Aorta (tissue), 5 donors: ENCODE measurements at regions not wholly inside any gene's neighbourhood (a gene's known extent, or its start where the extent isn't known, plus 50 kb on each side); places are given as distances from the start of the nearest gene placed in this dataset.

Experiments
- ATAC-seq: fragments of 200-7000 bp; cut with Tn5 transposase; one replicate; pipeline ENCODE4 v1.9.1; 2022; ENCODE audit warnings: moderate library complexity; ENCODE audit not compliant: low FRiP score
- DNase-seq, 2 donors: peaks; one replicate each; pipeline ENCODE4 v3.0.0-alpha.2; 2020
- H3K27ac ChIP-seq, 2 donors: one replicate each; pipeline ENCODE4 v1.5.1; 2013; ENCODE audit warnings: low read length in 2 of 2, mild to moderate bottlenecking in 2 of 2, moderate library complexity in 2 of 2, control low read depth in 1 of 2, inconsistent platforms in 1 of 2, low read depth in 1 of 2
- H3K27me3 ChIP-seq, 2 donors: one replicate each; pipeline ENCODE4 v1.6.1; 2013; ENCODE audit warnings: control low read depth in 1 of 2, low read length in 1 of 2, mild to moderate bottlenecking in 1 of 2, moderate library complexity in 1 of 2; ENCODE audit not compliant: insufficient read depth in 2 of 2, control insufficient read depth in 1 of 2
- H3K36me3 ChIP-seq, 2 donors: one replicate each; pipeline ENCODE4 v1.6.1; 2013; ENCODE audit warnings: control low read depth in 1 of 2, low read length in 1 of 2, mild to moderate bottlenecking in 1 of 2; ENCODE audit not compliant: insufficient read depth in 2 of 2, control insufficient read depth in 1 of 2
- H3K4me1 ChIP-seq, 2 donors: one replicate each; pipeline ENCODE4 v1.6.1; 2013; ENCODE audit warnings: low read length in 2 of 2, control low read depth in 1 of 2, mild to moderate bottlenecking in 1 of 2, moderate library complexity in 1 of 2; ENCODE audit not compliant: insufficient read depth in 2 of 2, control insufficient read depth in 1 of 2
- H3K4me3 ChIP-seq, 2 donors: one replicate each; pipeline ENCODE4 v1.5.1; 2013; ENCODE audit warnings: low read length in 2 of 2, control low read depth in 1 of 2, mild to moderate bottlenecking in 1 of 2
- H3K9me3 ChIP-seq: one replicate; pipeline ENCODE4 v1.6.1; 2013; ENCODE audit warnings: mild to moderate bottlenecking, low read length; ENCODE audit not compliant: control insufficient read depth
- WGBS, 2 donors: extraction: QIAGEN DNeasy Blood & Tissue Kit; methylation state at CpG; one replicate each; pipeline ENCODE4 v1.1.7; 2013; 5-methylcytosine and 5-hydroxymethylcytosine counted together
- intact Hi-C, 2 donors: fragments of 100-400 bp; cut with DNase I; formaldehyde crosslinking; loops; one replicate each; pipeline versions ENCODE4 v1.14.2 to v1.15.0; 2022
- donor health status: healthy with polysubstance abuse.
- donor health status: Bipolar disorder and iron deficiency.
- donor health status: DM: no; HTN: no; CAD: no.
- donor health status: DM: no; HTN: no; CAD: no.
- donor health status: DM: yes; HTN: yes; CAD: no.

DNA sequence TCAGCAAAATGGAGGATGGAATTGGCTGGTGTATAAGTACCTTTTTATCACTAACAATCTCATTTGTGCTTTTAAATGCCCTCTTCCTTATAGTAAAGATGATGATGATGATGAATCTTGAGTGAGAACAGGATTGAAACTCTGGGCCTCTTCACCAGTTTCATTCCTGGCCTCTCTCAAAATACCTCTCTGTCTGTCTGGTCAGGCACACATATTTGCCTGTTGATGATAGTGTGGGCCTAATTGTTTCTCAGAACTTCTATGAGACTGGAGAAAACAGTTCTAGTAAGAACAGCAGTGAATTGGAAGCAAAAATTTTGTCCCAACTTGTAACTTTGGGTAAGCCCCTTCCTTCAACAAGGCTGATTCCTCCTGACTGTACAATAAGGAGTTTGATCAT, 94.4 kb upstream of the RGS4 start:
- ATAC-seq = no peak
- no peaks in the 10 kb centered on the region for H3K36me3 ChIP-seq
- H3K4me1 ChIP-seq = no peaks in the 10 kb centered on the region
- H3K27me3 ChIP-seq = no peaks in the 10 kb centered on the region
- H3K27ac ChIP-seq = no peak overlapping the region
- intact Hi-C loops = no loop called here
- H3K4me3 ChIP-seq = no peak overlapping the region
- DNase-seq = no peak
- H3K9me3 ChIP-seq = no peaks in the 10 kb centered on the region

DNA sequence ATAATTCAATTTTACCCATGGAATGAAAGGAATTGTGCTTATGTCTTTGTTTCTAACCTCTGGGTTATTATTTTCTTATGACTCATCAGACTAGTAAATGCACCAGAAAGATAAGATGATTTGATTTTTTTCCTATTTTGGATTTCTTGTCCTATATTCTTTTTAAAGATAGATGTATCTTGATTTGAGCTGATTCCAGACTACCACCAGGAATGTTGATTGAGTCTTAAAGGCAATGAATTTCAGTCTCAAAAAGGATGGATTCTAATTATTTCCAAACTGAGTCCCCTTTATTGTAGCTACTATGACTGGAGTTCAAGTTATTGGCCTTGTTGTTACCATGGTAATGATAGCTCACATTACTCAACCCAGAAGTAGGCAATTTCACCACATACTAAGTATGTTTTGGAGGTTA, 95.8 kb upstream of the RGS4 start:
- Histone ChIP-seq H3K9me3 (no peaks in the 10 kb centered on the region), H3K27me3 (no peaks in the 10 kb centered on the region), H3K27ac (no peak overlapping the region), H3K36me3 (no peaks in the 10 kb centered on the region), H3K4me3 (no peak overlapping the region), H3K4me1 (no peaks in the 10 kb centered on the region)
- intact Hi-C loops = no loop called here
- ATAC-seq (no peak), DNase-seq (no peak)

DNA sequence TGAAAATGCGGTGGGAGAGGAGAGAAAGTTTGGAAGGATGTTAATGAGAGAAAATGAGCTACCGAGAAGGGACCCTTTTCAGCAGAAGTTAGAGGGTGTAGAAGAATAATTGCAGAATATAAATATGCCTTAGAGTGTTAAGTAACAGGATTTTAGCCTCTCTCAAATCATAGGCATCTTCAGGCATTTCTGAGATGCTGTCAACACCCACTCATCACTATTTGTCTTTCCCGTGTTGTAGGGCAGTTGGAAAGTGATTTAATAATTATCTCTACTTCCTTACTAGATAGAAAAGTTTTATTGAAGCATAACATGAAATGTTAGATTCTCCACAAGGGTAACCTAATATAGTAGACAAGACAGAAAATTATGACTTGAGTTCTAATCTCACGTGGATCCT, 96.4 kb upstream of the RGS4 start:
- 76 to 78% methylated on average over 4 of the region's 4 CpGs for WGBS, 2 donors
- no peak overlapping the region for H3K27ac ChIP-seq
- no peaks in the 10 kb centered on the region for H3K36me3 ChIP-seq
- H3K4me1 ChIP-seq = no peaks in the 10 kb centered on the region
- H3K9me3 ChIP-seq = no peaks in the 10 kb centered on the region
- intact Hi-C loops = no loop called here
- ATAC-seq (no peak), DNase-seq (no peak)
- H3K27me3 ChIP-seq = no peaks in the 10 kb centered on the region
- no peak overlapping the region for H3K4me3 ChIP-seq

DNA sequence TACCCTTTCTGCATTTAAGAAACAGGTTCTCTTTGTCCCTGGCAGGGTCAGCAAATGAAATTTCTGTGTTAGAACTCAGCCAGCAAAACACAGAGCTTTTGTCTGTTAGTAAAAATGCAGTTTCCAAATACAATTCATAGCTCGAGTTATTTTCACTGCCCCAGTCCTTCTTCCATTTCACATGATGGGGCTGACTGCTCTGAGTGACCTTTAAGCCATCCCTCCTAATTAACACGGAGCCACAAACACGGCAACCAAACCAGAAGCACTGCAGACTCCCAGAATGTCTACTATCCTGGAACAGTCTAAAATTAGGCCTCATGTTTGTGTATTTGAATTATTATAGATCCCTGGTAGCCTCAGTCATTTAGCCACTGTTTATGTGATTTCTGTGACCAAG, 99.1 kb upstream of the RGS4 start:
- H3K27ac ChIP-seq = no peak overlapping the region
- H3K4me1 ChIP-seq = no peaks in the 10 kb centered on the region
- 39 to 41% methylated on average over 3 of the region's 3 CpGs for WGBS, 2 donors
- ATAC-seq (no peak), DNase-seq (no peak)
- intact Hi-C loops = no loop called here
- H3K27me3 ChIP-seq = no peaks in the 10 kb centered on the region
- no peaks in the 10 kb centered on the region for H3K36me3 ChIP-seq
- H3K9me3 ChIP-seq = no peaks in the 10 kb centered on the region
- no peak overlapping the region for H3K4me3 ChIP-seq

DNA sequence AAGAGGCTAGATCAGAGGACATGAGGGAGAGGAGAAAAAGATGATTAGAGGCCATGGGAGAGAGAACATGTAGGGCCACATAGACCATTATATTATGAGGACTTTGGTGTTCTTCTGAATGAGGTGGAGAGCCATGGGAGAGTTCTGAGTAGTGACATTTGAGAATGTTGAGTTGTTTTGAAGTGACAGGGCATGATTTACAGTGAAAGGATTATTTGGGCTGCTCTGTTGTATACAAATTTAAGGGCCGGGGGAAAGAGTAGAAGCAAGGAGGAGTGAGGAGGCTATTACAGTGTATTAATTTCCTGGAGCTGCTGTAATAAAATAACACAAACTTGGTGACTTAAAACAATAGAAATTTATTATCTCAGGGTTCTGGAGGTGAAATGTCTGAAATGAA, 102.5 kb upstream of the RGS4 start:
- intact Hi-C loops = no loop called here
- Histone ChIP-seq H3K9me3 (no peaks in the 10 kb centered on the region), H3K27ac (no peak overlapping the region), H3K36me3 (no peaks in the 10 kb centered on the region), H3K27me3 (no peaks in the 10 kb centered on the region), H3K4me3 (no peak overlapping the region), H3K4me1 (no peaks in the 10 kb centered on the region)
- WGBS, 2 donors = 41 to 48% methylated on average over 1 of the region's 1 CpG
- no peak for ATAC-seq
- DNase-seq = no peak

DNA sequence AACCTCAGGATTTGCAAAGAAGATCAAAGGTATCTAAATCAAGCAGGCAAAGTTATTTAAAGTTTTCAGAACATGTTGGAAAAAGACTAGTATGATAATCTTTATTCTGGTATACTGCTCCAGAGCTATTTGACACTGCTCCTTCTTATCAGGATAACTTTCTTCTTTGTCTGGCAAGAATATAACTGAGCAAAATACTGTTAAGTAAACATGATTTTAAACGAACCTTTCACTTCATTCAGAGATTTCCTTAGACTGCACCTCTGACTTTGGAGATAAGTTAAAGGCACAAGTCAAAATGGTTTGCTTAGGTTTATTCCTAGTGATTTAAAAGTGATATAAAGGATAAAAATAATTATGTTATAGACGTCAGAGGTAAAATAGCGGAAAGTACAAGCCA, 103.9 kb upstream of the CCDC190 start:
- Histone ChIP-seq H3K27me3 (no peaks in the 10 kb centered on the region), H3K9me3 (no peaks in the 10 kb centered on the region), H3K36me3 (no peaks in the 10 kb centered on the region), H3K4me3 (no peak overlapping the region), H3K27ac (no peak overlapping the region), H3K4me1 (no peaks in the 10 kb centered on the region)
- intact Hi-C loops = no loop called here
- ATAC-seq (no peak), DNase-seq (no peak)
- 38 to 49% methylated on average over 3 of the region's 3 CpGs for WGBS, 2 donors

DNA sequence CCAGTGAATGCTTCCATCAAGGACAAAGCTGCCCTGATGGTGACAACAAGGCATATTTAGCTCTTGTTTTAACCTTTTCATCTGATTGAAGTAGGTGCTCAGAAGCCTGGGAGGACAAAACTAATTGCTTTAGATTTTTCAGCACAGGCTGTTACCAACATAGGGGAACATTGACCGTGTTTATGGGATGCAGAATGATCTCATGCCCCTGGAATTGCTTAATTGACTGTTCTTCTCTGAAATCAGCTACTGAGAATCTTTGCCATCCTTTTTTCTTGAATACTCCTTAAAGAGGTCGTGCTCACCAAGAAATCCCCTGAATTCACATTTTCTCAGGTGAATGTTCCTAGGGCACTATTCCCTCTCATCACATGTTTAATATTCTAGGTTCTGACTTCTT, 95.9 kb upstream of the CCDC190 start:
- H3K27me3 ChIP-seq = peaks cover 0 to 1% of the 10 kb centered on the region in 2 donors
- WGBS, 2 donors = 74 to 82% methylated on average over 2 of the region's 2 CpGs
- no peak for ATAC-seq

DNA sequence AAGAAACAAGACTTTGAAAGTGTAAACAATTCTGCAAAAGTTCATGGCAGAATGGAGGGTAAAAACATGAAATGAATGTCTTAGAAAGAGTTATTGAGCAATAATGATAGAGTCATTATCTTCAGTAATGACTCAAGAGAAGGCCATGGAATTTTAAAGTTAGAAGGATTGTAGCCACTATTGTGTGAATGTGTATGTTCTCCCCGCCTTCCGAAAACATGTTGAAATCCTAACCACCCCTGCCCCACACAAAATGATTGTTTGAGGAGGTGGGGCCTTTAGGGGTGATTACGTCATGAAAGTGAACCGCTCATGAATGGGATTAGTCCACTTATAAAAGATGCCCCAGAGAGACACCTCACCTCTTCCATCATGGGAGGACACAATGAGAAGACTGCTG, 93.8 kb upstream of the CCDC190 start:
- 97 to 98% methylated on average over 4 of the region's 4 CpGs for WGBS, 2 donors
- Histone ChIP-seq H3K4me3 (no peak overlapping the region), H3K4me1 (no peaks in the 10 kb centered on the region), H3K27ac (no peak overlapping the region), H3K27me3 (peaks cover 0 to 1% of the 10 kb centered on the region in 2 donors), H3K9me3 (no peaks in the 10 kb centered on the region), H3K36me3 (no peaks in the 10 kb centered on the region)
- no peak for ATAC-seq
- intact Hi-C loops = no loop called here
- no peak for DNase-seq

More for the DNA sequence above, 95.9 kb upstream of the CCDC190 start:
- no peaks in the 10 kb centered on the region for H3K4me1 ChIP-seq
- H3K27ac ChIP-seq = no peak overlapping the region
- H3K4me3 ChIP-seq = no peak overlapping the region
- intact Hi-C loops = no loop called here
- no peak for DNase-seq
- no peaks in the 10 kb centered on the region for H3K9me3 ChIP-seq
- H3K36me3 ChIP-seq = no peaks in the 10 kb centered on the region

DNA sequence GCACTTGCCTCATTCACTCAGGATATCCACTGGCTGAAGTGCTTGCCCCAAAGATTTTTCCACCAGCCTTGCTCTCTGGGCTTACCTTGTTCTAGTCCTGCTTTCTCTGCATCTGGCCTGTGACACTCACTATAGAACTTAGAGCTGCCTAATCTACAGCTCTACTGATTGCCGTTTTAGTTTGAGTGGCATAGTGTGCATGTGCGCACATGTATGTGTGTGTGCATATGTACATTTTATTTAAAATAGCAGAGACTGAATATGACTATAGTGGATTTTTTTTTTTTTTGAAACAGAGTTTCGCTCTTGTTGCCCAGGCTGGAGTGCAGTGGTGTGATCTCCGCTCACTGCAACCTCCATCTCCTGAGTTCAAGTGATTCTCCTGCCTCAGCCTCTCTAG, 92.0 kb upstream of the CCDC190 start:
- Histone ChIP-seq H3K36me3 (no peaks in the 10 kb centered on the region), H3K9me3 (no peaks in the 10 kb centered on the region), H3K27ac (no peak overlapping the region), H3K27me3 (peaks cover 0 to 1% of the 10 kb centered on the region in 2 donors), H3K4me3 (no peak overlapping the region), H3K4me1 (no peaks in the 10 kb centered on the region)
- DNase-seq (no peak), ATAC-seq (no peak)
- 89 to 90% methylated on average over 4 of the region's 4 CpGs for WGBS, 2 donors
- intact Hi-C loops = no loop called here
